K562 (cell line): ENCODE measurements at regions not wholly inside any gene's neighbourhood (a gene's known extent, or its start where the extent isn't known, plus 50 kb on each side); places are given as distances from the start of the nearest gene placed in this dataset.

Experiments
- ATAC-seq: fragments of 200-7000 bp; cut with Tn5 transposase; 3 replicates; pipeline ENCODE4 v1.9.1; 2020; ENCODE audit warnings: moderate library complexity
- BruUV-seq: library from RNA; stranded (reverse); fragments of 400-500 nt; replicated peaks from 2 replicates; lab custom pipeline; 2021; lab: Mats Ljungman, UMichigan
- CTCF ChIA-PET: fragments of 300-600 bp; formaldehyde crosslinking; extraction: SDS; loops from one replicate; lab custom pipeline; 2021; ENCODE audit warnings: low intra/inter-chr PET ratio; lab: Yijun Ruan, JAX
- POLR2A ChIA-PET: fragments of 300-600, 350-650 bp; sonication (Branson Sonifier 250); formaldehyde crosslinking; extraction: SDS; loops from one replicate; lab custom pipeline; 2021; ENCODE audit warnings: antibody characterized with exemption, inconsistent platforms; lab: Yijun Ruan, JAX
- DNase-seq, 4 experiments: peaks; one replicate each; pipeline versions ENCODE4 v3.0.0 to v3.0.0-alpha.2; 2011 to 2018; ENCODE audit warnings: low spot score in 3 of 4, mixed read lengths in 3 of 4; ENCODE audit errors: extremely low read depth in 1 of 4
- FAIRE-seq: peaks from 2 replicates; lab custom pipeline; 2011; peaks lifted over from hg19 to GRCh38; lab: Jason Lieb, UNC
- H2AFZ ChIP-seq: 2 replicates; pipeline ENCODE4 v1.6.0; 2011; ENCODE audit warnings: low read depth, low read length, control low read depth, inconsistent platforms
- H3K27ac ChIP-seq: fragments of 200-600 bp; 3 replicates; pipeline ENCODE4 v1.8.0; 2011; ENCODE audit warnings: low read depth, mild to moderate bottlenecking, control low read depth, inconsistent platforms, low read length, moderate library complexity, mixed read lengths; ENCODE audit errors: extremely low read depth
- H3K27me3 ChIP-seq, 2 experiments: fragments of 300-600 bp in 1 of 2; 2 replicates in 1 of 2; 3 replicates in 1 of 2; pipeline versions ENCODE4 v1.6.0 to v1.8.0; 2011; ENCODE audit warnings: inconsistent platforms in 2 of 2, low read length in 2 of 2, mild to moderate bottlenecking in 1 of 2, mixed read lengths in 1 of 2, moderate library complexity in 1 of 2; ENCODE audit not compliant: control insufficient read depth in 2 of 2, insufficient read depth in 2 of 2
- H3K36me3 ChIP-seq: fragments of 300-600 bp; 3 replicates; pipeline ENCODE4 v1.8.0; 2011; ENCODE audit warnings: mild to moderate bottlenecking, low read length, inconsistent platforms; ENCODE audit not compliant: control insufficient read depth, insufficient read depth
- H3K4me1 ChIP-seq, 2 experiments: fragments of 200-600 bp in 1 of 2; replicated peaks in 1 of 2; 2 replicates in 1 of 2; 3 replicates in 1 of 2; pipeline versions ENCODE4 v1.5.1 to v1.8.0; 2011; ENCODE audit warnings: inconsistent platforms in 2 of 2, low read length in 2 of 2, mild to moderate bottlenecking in 1 of 2, mixed read lengths in 1 of 2, moderate library complexity in 1 of 2; ENCODE audit not compliant: control insufficient read depth in 2 of 2, insufficient read depth in 2 of 2
- H3K4me2 ChIP-seq: 2 replicates; pipeline ENCODE4 v1.6.1; 2011; ENCODE audit warnings: low read length, control low read depth, inconsistent platforms, mixed read lengths; ENCODE audit not compliant: insufficient read depth
- H3K4me3 ChIP-seq: fragments of 200-600 bp; sonication (generic), shearing (Covaris generic); 2 replicates; pipeline ENCODE4 v1.5.1; 2016; ENCODE audit warnings: control low read depth, inconsistent platforms
- H3K79me2 ChIP-seq: fragments of 200-600 bp; 3 replicates; pipeline ENCODE4 v1.8.0; 2011; ENCODE audit warnings: low read length, inconsistent platforms; ENCODE audit not compliant: control insufficient read depth, insufficient read depth
- H3K9ac ChIP-seq, 2 experiments: 2 replicates each; pipeline versions ENCODE4 v1.6.0 to v1.6.1; 2011; ENCODE audit warnings: low read depth in 2 of 2, low read length in 2 of 2, control low read depth in 1 of 2, inconsistent platforms in 1 of 2, mild to moderate bottlenecking in 1 of 2, mixed read lengths in 1 of 2; ENCODE audit not compliant: insufficient read depth in 1 of 2
- H3K9me1 ChIP-seq: one replicate; pipeline ENCODE4 v1.6.0; 2011; ENCODE audit warnings: inconsistent platforms, mild to moderate bottlenecking, low read length, moderate library complexity; ENCODE audit not compliant: control insufficient read depth, insufficient read depth
- H3K9me3 ChIP-seq: replicated peaks from 2 replicates; pipeline ENCODE4 v1.5.1; 2011; ENCODE audit warnings: low read depth, low read length, inconsistent platforms; ENCODE audit not compliant: control insufficient read depth, insufficient read depth
- H4K20me1 ChIP-seq: replicated peaks from 2 replicates; pipeline ENCODE4 v1.6.1; 2011; ENCODE audit warnings: low read length, inconsistent platforms, mixed read lengths; ENCODE audit not compliant: control insufficient read depth, insufficient read depth
- ARHGAP35 ChIP-seq: fragments of 450-650 bp; IDR thresholded peaks from 2 replicates; pipeline ENCODE4 v1.6.1; 2018; ENCODE audit not compliant: partially characterized antibody
- BCOR ChIP-seq: fragments of 450-650 bp; IDR thresholded peaks from 2 replicates; pipeline ENCODE4 v1.6.1; 2016
- KDM1A ChIP-seq, 2 experiments: fragments of 450-650 bp; IDR thresholded peaks; 2 replicates each; pipeline ENCODE4 v1.6.1; 2016; ENCODE audit warnings: mild to moderate bottlenecking in 2 of 2
- LARP7 ChIP-seq: fragments of 450-650 bp; IDR thresholded peaks from 2 replicates; pipeline ENCODE4 v1.6.1; 2016
- NCOA2 ChIP-seq, 2 experiments: fragments of 450-650 bp; IDR thresholded peaks; 2 replicates each; pipeline ENCODE4 v1.6.1; 2018; ENCODE audit warnings: mild to moderate bottlenecking in 2 of 2, moderate library complexity in 1 of 2; ENCODE audit not compliant: partially characterized antibody in 2 of 2
- NFE2L1 ChIP-seq: fragments of 450-650 bp; IDR thresholded peaks from 2 replicates; pipeline ENCODE4 v1.6.1; 2016; ENCODE audit warnings: missing genetic modification characterization, low read depth, mild to moderate bottlenecking, missing compliant biosample characterization, moderate library complexity, borderline replicate concordance
- PURB ChIP-seq: sonication (generic); formaldehyde crosslinking; IDR thresholded peaks from 2 replicates; pipeline ENCODE4 v1.9.0; 2021; ENCODE audit warnings: low read depth, mild to moderate bottlenecking, missing genetic modification reagents
- RBFOX2 ChIP-seq: fragments of 200-400 bp; formaldehyde crosslinking; IDR thresholded peaks from 2 replicates; pipeline ENCODE4 v1.6.1; 2017; ENCODE audit warnings: low read depth, mild to moderate bottlenecking, low read length, moderate library complexity
- SREBF1 ChIP-seq: fragments of 150-350 bp; IDR thresholded peaks from 2 replicates; pipeline ENCODE4 v1.6.1; 2014; ENCODE audit warnings: antibody characterized with exemption, low read depth, low read length, borderline replicate concordance
- XRCC5 ChIP-seq: fragments of 200-400 bp; formaldehyde crosslinking; IDR thresholded peaks from 2 replicates; pipeline ENCODE4 v1.6.1; 2017; ENCODE audit warnings: low read depth, mild to moderate bottlenecking, low read length
- WGBS: fragments of 100-300 bp; shearing (Covaris generic); methylation state at CpG from one replicate; pipeline ENCODE4 v1.1.6; 2016; ENCODE audit warnings: low coverage, mixed read lengths; ENCODE audit not compliant: insufficient coverage; ENCODE audit errors: missing lambda C conversion rate; 5-methylcytosine and 5-hydroxymethylcytosine counted together
- in situ Hi-C: fragments of 300-500 bp; cut with MboI; formaldehyde crosslinking; loops from 4 replicates; pipeline ENCODE4 v1.15.0; 2018; ENCODE audit warnings: inconsistent platforms, mixed read lengths
- intact Hi-C: fragments of 100-400 bp; cut with micrococcal nuclease; formaldehyde crosslinking; loops from 2 replicates; pipeline ENCODE4 v1.14.2; 2022
- TF ChIP-seq, protein P1 (sequence below): fragments of 250-450 bp; sonication (Bioruptor Pico); IDR thresholded peaks from 2 replicates; pipeline ENCODE4 v1.5.0; 2021; ENCODE audit warnings: mild to moderate bottlenecking, borderline replicate concordance
- TF ChIP-seq, protein P2 (sequence below), 2 experiments: fragments of 450-650 bp; conservative IDR thresholded peaks; 2 replicates each; pipeline ENCODE4 v1.6.1; 2017; ENCODE audit warnings: mild to moderate bottlenecking in 2 of 2, moderate library complexity in 2 of 2
- TF ChIP-seq, protein P3 (sequence below): fragments of 200-800 bp; sonication (Bioruptor generic); IDR thresholded peaks from 2 replicates; pipeline ENCODE4 v1.6.1; 2016; ENCODE audit warnings: missing genetic modification characterization, missing compliant biosample characterization

DNA sequence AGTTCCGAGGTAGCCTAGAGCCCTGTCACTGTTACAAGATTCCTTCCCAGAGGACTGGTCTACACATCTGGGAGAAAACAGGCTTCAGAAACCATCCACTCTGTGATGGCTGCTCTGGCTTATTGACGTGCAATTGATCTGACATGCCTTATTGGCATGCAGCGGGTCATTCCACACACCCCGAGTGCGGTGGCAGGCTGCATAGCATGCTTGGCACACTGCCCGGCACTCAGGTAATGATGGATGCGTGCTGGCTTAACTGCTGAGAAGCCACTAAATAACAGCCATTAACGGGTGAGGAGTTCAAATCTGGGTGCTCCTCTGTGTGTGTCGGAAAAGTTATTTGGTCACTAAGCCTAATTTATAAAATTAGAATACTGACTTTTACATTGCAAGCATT lies 67.9 kb upstream of the CDH4 start:
- ATAC-seq (no peak), DNase-seq (no peak), FAIRE-seq (no peak)
- Histone ChIP-seq H3K36me3 (no peaks in the 10 kb centered on the region), H3K27ac (no peak overlapping the region), H4K20me1 (no peaks in the 10 kb centered on the region; the same call in 1 of the 2 replicates), H3K79me2 (no peaks in the 10 kb centered on the region), H3K4me2 (no peak overlapping the region), H3K4me3 (no peak overlapping the region), H2AFZ (no peak overlapping the region), H3K9ac (no peak overlapping the region), H3K9me3 (no peaks in the 10 kb centered on the region), H3K9me1 (no peaks in the 10 kb centered on the region), H3K27me3 (peaks cover 7 to 11% of the 10 kb centered on the region in 2 experiments; a peak in 3 of 5 replicates), H3K4me1 (no peaks in the 10 kb centered on the region)
- no TSS peak for BruUV-seq
- intact Hi-C loops, result no loop called here
- in situ Hi-C loops, result no loop called here
- under 1% methylated on average over 9 of the region's 9 CpGs for WGBS
- POLR2A ChIA-PET, result interaction anchor here (0.6 kb wide), 1 partner anchor 649 kb away, joined by 3 read pairs; no protein-coding TSS in a partner anchor
- CTCF ChIA-PET, result no interaction called here
- TF ChIP-seq XRCC5 (no peak), BCOR (no peak), ARHGAP35 (no peak), NFE2L1 (tag) (no peak), NCOA2 (IDR thresholded peaks at IDR 0.05; ENCODE audit: partially characterized antibody in 2 of 2) (no peak), LARP7 (no peak), RBFOX2 (no peak), KDM1A (IDR thresholded peaks at IDR 0.05) (no peak), SREBF1 (no peak), PURB (no peak)
- TF ChIP-seq, protein P1, sequence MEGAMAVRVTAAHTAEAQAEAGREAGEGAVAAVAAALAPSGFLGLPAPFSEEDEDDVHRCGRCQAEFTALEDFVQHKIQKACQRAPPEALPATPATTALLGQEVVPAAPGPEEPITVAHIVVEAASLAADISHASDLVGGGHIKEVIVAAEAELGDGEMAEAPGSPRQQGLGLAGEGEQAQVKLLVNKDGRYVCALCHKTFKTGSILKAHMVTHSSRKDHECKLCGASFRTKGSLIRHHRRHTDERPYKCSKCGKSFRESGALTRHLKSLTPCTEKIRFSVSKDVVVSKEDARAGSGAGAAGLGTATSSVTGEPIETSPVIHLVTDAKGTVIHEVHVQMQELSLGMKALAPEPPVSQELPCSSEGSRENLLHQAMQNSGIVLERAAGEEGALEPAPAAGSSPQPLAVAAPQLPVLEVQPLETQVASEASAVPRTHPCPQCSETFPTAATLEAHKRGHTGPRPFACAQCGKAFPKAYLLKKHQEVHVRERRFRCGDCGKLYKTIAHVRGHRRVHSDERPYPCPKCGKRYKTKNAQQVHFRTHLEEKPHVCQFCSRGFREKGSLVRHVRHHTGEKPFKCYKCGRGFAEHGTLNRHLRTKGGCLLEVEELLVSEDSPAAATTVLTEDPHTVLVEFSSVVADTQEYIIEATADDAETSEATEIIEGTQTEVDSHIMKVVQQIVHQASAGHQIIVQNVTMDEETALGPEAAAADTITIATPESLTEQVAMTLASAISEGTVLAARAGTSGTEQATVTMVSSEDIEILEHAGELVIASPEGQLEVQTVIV (CRISPR knock-in tag), result no peak
- TF ChIP-seq, protein P2, sequence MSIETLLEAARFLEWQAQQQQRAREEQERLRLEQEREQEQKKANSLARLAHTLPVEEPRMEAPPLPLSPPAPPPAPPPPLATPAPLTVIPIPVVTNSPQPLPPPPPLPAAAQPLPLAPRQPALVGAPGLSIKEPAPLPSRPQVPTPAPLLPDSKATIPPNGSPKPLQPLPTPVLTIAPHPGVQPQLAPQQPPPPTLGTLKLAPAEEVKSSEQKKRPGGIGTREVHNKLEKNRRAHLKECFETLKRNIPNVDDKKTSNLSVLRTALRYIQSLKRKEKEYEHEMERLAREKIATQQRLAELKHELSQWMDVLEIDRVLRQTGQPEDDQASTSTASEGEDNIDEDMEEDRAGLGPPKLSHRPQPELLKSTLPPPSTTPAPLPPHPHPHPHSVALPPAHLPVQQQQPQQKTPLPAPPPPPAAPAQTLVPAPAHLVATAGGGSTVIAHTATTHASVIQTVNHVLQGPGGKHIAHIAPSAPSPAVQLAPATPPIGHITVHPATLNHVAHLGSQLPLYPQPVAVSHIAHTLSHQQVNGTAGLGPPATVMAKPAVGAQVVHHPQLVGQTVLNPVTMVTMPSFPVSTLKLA (conservative IDR thresholded peaks at IDR 0.05), result no peak
- TF ChIP-seq, protein P3, sequence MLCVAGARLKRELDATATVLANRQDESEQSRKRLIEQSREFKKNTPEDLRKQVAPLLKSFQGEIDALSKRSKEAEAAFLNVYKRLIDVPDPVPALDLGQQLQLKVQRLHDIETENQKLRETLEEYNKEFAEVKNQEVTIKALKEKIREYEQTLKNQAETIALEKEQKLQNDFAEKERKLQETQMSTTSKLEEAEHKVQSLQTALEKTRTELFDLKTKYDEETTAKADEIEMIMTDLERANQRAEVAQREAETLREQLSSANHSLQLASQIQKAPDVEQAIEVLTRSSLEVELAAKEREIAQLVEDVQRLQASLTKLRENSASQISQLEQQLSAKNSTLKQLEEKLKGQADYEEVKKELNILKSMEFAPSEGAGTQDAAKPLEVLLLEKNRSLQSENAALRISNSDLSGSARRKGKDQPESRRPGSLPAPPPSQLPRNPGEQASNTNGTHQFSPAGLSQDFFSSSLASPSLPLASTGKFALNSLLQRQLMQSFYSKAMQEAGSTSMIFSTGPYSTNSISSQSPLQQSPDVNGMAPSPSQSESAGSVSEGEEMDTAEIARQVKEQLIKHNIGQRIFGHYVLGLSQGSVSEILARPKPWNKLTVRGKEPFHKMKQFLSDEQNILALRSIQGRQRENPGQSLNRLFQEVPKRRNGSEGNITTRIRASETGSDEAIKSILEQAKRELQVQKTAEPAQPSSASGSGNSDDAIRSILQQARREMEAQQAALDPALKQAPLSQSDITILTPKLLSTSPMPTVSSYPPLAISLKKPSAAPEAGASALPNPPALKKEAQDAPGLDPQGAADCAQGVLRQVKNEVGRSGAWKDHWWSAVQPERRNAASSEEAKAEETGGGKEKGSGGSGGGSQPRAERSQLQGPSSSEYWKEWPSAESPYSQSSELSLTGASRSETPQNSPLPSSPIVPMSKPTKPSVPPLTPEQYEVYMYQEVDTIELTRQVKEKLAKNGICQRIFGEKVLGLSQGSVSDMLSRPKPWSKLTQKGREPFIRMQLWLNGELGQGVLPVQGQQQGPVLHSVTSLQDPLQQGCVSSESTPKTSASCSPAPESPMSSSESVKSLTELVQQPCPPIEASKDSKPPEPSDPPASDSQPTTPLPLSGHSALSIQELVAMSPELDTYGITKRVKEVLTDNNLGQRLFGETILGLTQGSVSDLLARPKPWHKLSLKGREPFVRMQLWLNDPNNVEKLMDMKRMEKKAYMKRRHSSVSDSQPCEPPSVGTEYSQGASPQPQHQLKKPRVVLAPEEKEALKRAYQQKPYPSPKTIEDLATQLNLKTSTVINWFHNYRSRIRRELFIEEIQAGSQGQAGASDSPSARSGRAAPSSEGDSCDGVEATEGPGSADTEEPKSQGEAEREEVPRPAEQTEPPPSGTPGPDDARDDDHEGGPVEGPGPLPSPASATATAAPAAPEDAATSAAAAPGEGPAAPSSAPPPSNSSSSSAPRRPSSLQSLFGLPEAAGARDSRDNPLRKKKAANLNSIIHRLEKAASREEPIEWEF (CRISPR knock-in tag), result no peak
